Hepatocyte (in vitro differentiated cells): ENCODE measurements at regions not wholly inside any gene's neighbourhood (a gene's known extent, or its start where the extent isn't known, plus 50 kb on each side); places are given as distances from the start of the nearest gene placed in this dataset.
"Not testable (repeated sequence)": the region's sequence is repeated elsewhere in the genome, so short reads cannot be mapped to it uniquely, and the experiment has no call there.

Source experiments
- DNase-seq: peaks from one replicate; pipeline ENCODE4 v3.0.0-alpha.2; 2016; ENCODE audit warnings: low spot score
- H2AFZ ChIP-seq: fragments of 200-600 bp; sonication (generic); 2 replicates; pipeline ENCODE4 v1.6.0; 2016; ENCODE audit warnings: antibody characterized with exemption, mild to moderate bottlenecking
- H3K27ac ChIP-seq: fragments of 200-600 bp; sonication (generic); 2 replicates; pipeline ENCODE4 v1.5.1; 2016; ENCODE audit warnings: mild to moderate bottlenecking
- H3K27me3 ChIP-seq: fragments of 200-600 bp; sonication (generic); 2 replicates; pipeline ENCODE4 v1.6.1; 2016
- H3K36me3 ChIP-seq: fragments of 200-600 bp; sonication (generic); replicated peaks from 2 replicates; pipeline ENCODE4 v1.5.1; 2016; ENCODE audit warnings: low read depth; ENCODE audit not compliant: insufficient read depth
- H3K4me1 ChIP-seq: fragments of 200-600 bp; sonication (generic); 2 replicates; pipeline ENCODE4 v1.5.1; 2016; ENCODE audit warnings: mild to moderate bottlenecking, moderate library complexity; ENCODE audit not compliant: insufficient read depth
- H3K4me2 ChIP-seq: fragments of 200-600 bp; sonication (generic); 2 replicates; pipeline ENCODE4 v1.6.0; 2016
- H3K4me3 ChIP-seq: fragments of 200-600 bp; sonication (generic); 2 replicates; pipeline ENCODE4 v1.5.1; 2016; ENCODE audit warnings: mild to moderate bottlenecking
- H3K79me2 ChIP-seq: fragments of 200-600 bp; sonication (generic); 2 replicates; pipeline ENCODE4 v1.6.0; 2017; ENCODE audit warnings: mild to moderate bottlenecking
- H3K9me2 ChIP-seq: fragments of 200-600 bp; sonication (generic); replicated peaks from 2 replicates; pipeline ENCODE4 v1.6.0; 2017; ENCODE audit warnings: mild to moderate bottlenecking; ENCODE audit not compliant: insufficient read depth
- H3K9me3 ChIP-seq: fragments of 200-600 bp; sonication (generic); 2 replicates; pipeline ENCODE4 v1.5.1; 2016; ENCODE audit warnings: low read depth, mild to moderate bottlenecking
- H4K20me1 ChIP-seq: fragments of 200-600 bp; sonication (generic); 2 replicates; pipeline ENCODE4 v1.6.0; 2016; ENCODE audit warnings: mild to moderate bottlenecking; ENCODE audit not compliant: insufficient read depth, poor library complexity, severe bottlenecking
- EZH2 ChIP-seq: fragments of 200-600 bp; sonication (generic); IDR thresholded peaks from 2 replicates; pipeline ENCODE4 v1.6.1; 2016; ENCODE audit warnings: antibody characterized with exemption, mild to moderate bottlenecking, borderline replicate concordance
- EZH2phosphoT487 ChIP-seq: fragments of 200-600 bp; sonication (generic); IDR thresholded peaks from one replicate; pipeline ENCODE4 v1.6.1; 2018; ENCODE audit warnings: antibody characterized with exemption, mild to moderate bottlenecking, low read depth, moderate library complexity; ENCODE audit not compliant: unreplicated experiment, severe bottlenecking
- WGBS: methylation state at CpG from one replicate; pipeline ENCODE4 v1.1.6; 2016; ENCODE audit warnings: low lambda C conversion rate; ENCODE audit errors: missing lambda C conversion rate; 5-methylcytosine and 5-hydroxymethylcytosine counted together
- TF ChIP-seq, protein P1 (sequence below): fragments of 200-600 bp; sonication (generic); IDR thresholded peaks from 2 replicates; pipeline ENCODE4 v1.5.1; 2016; ENCODE audit warnings: antibody characterized with exemption, mild to moderate bottlenecking; ENCODE audit not compliant: poor library complexity

DNA sequence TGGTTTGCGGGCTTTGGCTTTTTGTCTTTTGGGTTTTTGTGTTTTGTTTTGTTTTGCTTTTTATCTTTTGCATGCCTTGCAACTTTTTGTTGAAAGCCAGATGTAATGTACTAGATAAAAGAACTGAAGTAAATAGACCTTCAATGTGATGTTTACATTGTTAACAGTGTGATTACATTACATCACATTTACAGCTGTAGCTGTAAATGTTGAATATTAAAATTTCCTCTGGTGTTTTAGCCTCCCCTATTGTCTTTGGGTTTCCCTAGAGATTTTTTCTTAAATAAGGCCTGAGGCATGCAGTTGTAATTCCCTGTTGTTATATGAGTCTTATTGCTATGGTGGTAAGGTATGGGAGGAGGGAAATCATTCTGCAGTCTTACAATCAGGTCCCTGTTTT is 275.0 kb downstream of the PARM1 start:
- no peak overlapping the region for H3K4me3 ChIP-seq
- DNase-seq: no peak
- no peaks in the 10 kb centered on the region for H3K4me1 ChIP-seq
- H3K9me2 ChIP-seq: no peaks in the 10 kb centered on the region
- H2AFZ ChIP-seq: no peak overlapping the region
- H3K9me3 ChIP-seq: no peaks in the 10 kb centered on the region
- H3K27ac ChIP-seq: no peak overlapping the region
- no peaks in the 10 kb centered on the region for H4K20me1 ChIP-seq
- H3K79me2 ChIP-seq: no peaks in the 10 kb centered on the region
- no peaks in the 10 kb centered on the region for H3K36me3 ChIP-seq
- H3K27me3 ChIP-seq: no peaks in the 10 kb centered on the region
- no peak overlapping the region for H3K4me2 ChIP-seq
- WGBS: 83% methylated on average over 1 of the region's 1 CpG
- TF ChIP-seq EZH2 (no peak), EZH2phosphoT487 (no peak)
- TF ChIP-seq, protein P1, sequence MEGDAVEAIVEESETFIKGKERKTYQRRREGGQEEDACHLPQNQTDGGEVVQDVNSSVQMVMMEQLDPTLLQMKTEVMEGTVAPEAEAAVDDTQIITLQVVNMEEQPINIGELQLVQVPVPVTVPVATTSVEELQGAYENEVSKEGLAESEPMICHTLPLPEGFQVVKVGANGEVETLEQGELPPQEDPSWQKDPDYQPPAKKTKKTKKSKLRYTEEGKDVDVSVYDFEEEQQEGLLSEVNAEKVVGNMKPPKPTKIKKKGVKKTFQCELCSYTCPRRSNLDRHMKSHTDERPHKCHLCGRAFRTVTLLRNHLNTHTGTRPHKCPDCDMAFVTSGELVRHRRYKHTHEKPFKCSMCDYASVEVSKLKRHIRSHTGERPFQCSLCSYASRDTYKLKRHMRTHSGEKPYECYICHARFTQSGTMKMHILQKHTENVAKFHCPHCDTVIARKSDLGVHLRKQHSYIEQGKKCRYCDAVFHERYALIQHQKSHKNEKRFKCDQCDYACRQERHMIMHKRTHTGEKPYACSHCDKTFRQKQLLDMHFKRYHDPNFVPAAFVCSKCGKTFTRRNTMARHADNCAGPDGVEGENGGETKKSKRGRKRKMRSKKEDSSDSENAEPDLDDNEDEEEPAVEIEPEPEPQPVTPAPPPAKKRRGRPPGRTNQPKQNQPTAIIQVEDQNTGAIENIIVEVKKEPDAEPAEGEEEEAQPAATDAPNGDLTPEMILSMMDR: no peak

DNA sequence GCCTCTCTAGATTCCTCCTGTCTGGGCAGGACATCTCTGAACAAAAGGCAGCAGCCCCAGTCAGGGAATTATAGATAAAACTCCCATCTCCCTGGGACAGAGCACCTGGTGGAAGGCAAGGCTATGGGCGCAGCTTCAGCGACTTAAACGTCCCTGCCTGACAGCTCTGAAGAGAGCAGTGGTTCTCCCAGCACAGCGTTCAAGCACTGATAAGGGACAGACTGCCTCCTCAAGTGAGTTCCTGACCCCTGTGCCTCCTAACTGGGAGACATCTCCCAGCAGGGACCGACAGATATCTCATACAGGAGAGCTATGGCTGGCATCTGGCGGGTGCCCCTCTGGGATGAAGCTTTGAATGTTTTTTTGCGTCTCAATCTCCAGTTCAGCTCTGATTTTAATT is 262.2 kb downstream of the PARM1 start:
- no peaks in the 10 kb centered on the region for H3K9me2 ChIP-seq
- H3K4me2 ChIP-seq: no peak overlapping the region
- H3K27me3 ChIP-seq: no peaks in the 10 kb centered on the region
- H3K27ac ChIP-seq: no peak overlapping the region
- no peak overlapping the region for H3K4me3 ChIP-seq
- H3K36me3 ChIP-seq: no peaks in the 10 kb centered on the region
- TF ChIP-seq EZH2phosphoT487 (no peak), EZH2 (no peak)
- TF ChIP-seq, protein P1: no peak
- no peak overlapping the region for H2AFZ ChIP-seq
- no peaks in the 10 kb centered on the region for H3K79me2 ChIP-seq
- H4K20me1 ChIP-seq: no peaks in the 10 kb centered on the region
- WGBS: 53% methylated on average over 7 of the region's 7 CpGs
- no peaks in the 10 kb centered on the region for H3K4me1 ChIP-seq
- no peaks in the 10 kb centered on the region for H3K9me3 ChIP-seq
- DNase-seq: no peak

DNA sequence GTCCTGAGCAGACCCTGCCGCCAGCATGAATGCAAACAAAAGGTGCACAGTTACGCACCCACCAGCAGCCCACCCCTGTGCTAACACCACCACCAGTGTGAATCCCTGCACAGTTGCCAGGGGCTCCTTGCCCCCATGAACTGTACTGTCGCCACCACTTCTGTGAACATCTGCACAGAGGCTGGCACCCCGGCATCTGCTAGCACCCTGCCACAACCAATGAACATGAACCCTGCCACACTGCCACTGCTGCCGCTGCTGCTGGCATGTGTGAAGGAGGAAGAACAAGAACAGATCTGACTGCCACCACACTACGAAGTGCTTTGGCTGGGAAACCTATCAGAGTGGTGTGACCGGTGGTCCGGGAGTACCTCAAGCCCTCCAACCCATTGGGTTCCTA is 261.3 kb downstream of the PARM1 start:
- Histone ChIP-seq H2AFZ (no peak overlapping the region), H3K79me2 (no peaks in the 10 kb centered on the region), H3K4me2 (no peak overlapping the region), H3K9me3 (no peaks in the 10 kb centered on the region), H4K20me1 (no peaks in the 10 kb centered on the region), H3K9me2 (no peaks in the 10 kb centered on the region), H3K27ac (no peak overlapping the region), H3K27me3 (no peaks in the 10 kb centered on the region), H3K4me1 (no peaks in the 10 kb centered on the region), H3K4me3 (no peak overlapping the region), H3K36me3 (no peaks in the 10 kb centered on the region)
- TF ChIP-seq EZH2phosphoT487 (no peak), EZH2 (no peak)
- TF ChIP-seq, protein P1: no peak
- 92% methylated on average over 8 of the region's 8 CpGs for WGBS
- DNase-seq: no peak

DNA sequence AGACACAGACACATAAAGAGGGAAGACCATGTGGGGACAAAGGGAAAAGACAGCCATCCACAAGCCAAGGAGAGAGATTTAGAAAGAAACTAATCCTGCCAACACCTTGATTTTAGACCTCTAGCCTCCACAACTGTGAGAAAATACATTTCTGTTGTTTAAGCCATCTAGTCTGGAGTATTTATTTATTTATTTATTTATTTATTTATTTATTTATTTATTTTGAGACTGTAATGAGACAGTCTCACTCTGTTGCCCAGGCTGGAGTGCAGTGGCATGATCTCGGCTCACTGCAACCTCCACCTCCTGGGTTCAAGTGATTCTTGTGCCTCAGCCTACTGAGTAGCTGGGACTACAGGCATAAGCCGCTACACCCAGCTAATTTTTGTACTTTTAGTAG is 259.3 kb downstream of the PARM1 start:
- not testable (repeated sequence) for H3K4me1 ChIP-seq, H3K36me3 ChIP-seq, H3K9me2 ChIP-seq, H3K9me3 ChIP-seq, H3K4me2 ChIP-seq, H4K20me1 ChIP-seq, DNase-seq, H3K4me3 ChIP-seq, H3K27ac ChIP-seq, H2AFZ ChIP-seq, H3K27me3 ChIP-seq, H3K79me2 ChIP-seq
- 96% methylated on average over 2 of the region's 2 CpGs for WGBS
